K562 (cell line): ENCODE measurements at regions not wholly inside any gene's neighbourhood (a gene's known extent, or its start where the extent isn't known, plus 50 kb on each side); places are given as distances from the start of the nearest gene placed in this dataset.

ENCODE experiments used
- ATAC-seq: fragments of 200-7000 bp; cut with Tn5 transposase; 3 replicates; pipeline ENCODE4 v1.9.1; 2020; ENCODE audit warnings: moderate library complexity
- BruUV-seq: library from RNA; stranded (reverse); fragments of 400-500 nt; replicated peaks from 2 replicates; lab custom pipeline; 2021; lab: Mats Ljungman, UMichigan
- CTCF ChIA-PET: fragments of 300-600 bp; formaldehyde crosslinking; extraction: SDS; loops from one replicate; lab custom pipeline; 2021; ENCODE audit warnings: low intra/inter-chr PET ratio; lab: Yijun Ruan, JAX
- POLR2A ChIA-PET: fragments of 300-600, 350-650 bp; sonication (Branson Sonifier 250); formaldehyde crosslinking; extraction: SDS; loops from one replicate; lab custom pipeline; 2021; ENCODE audit warnings: antibody characterized with exemption, inconsistent platforms; lab: Yijun Ruan, JAX
- DNase-seq, 4 experiments: peaks; one replicate each; pipeline versions ENCODE4 v3.0.0 to v3.0.0-alpha.2; 2011 to 2018; ENCODE audit warnings: low spot score in 3 of 4, mixed read lengths in 3 of 4; ENCODE audit errors: extremely low read depth in 1 of 4
- FAIRE-seq: peaks from 2 replicates; lab custom pipeline; 2011; peaks lifted over from hg19 to GRCh38; lab: Jason Lieb, UNC
- H2AFZ ChIP-seq: 2 replicates; pipeline ENCODE4 v1.6.0; 2011; ENCODE audit warnings: low read depth, low read length, control low read depth, inconsistent platforms
- H3K27ac ChIP-seq: fragments of 200-600 bp; 3 replicates; pipeline ENCODE4 v1.8.0; 2011; ENCODE audit warnings: low read depth, mild to moderate bottlenecking, control low read depth, inconsistent platforms, low read length, moderate library complexity, mixed read lengths; ENCODE audit errors: extremely low read depth
- H3K27me3 ChIP-seq, 2 experiments: fragments of 300-600 bp in 1 of 2; 2 replicates in 1 of 2; 3 replicates in 1 of 2; pipeline versions ENCODE4 v1.6.0 to v1.8.0; 2011; ENCODE audit warnings: inconsistent platforms in 2 of 2, low read length in 2 of 2, mild to moderate bottlenecking in 1 of 2, mixed read lengths in 1 of 2, moderate library complexity in 1 of 2; ENCODE audit not compliant: control insufficient read depth in 2 of 2, insufficient read depth in 2 of 2
- H3K36me3 ChIP-seq: fragments of 300-600 bp; 3 replicates; pipeline ENCODE4 v1.8.0; 2011; ENCODE audit warnings: mild to moderate bottlenecking, low read length, inconsistent platforms; ENCODE audit not compliant: control insufficient read depth, insufficient read depth
- H3K4me1 ChIP-seq, 2 experiments: fragments of 200-600 bp in 1 of 2; replicated peaks in 1 of 2; 2 replicates in 1 of 2; 3 replicates in 1 of 2; pipeline versions ENCODE4 v1.5.1 to v1.8.0; 2011; ENCODE audit warnings: inconsistent platforms in 2 of 2, low read length in 2 of 2, mild to moderate bottlenecking in 1 of 2, mixed read lengths in 1 of 2, moderate library complexity in 1 of 2; ENCODE audit not compliant: control insufficient read depth in 2 of 2, insufficient read depth in 2 of 2
- H3K4me2 ChIP-seq: 2 replicates; pipeline ENCODE4 v1.6.1; 2011; ENCODE audit warnings: low read length, control low read depth, inconsistent platforms, mixed read lengths; ENCODE audit not compliant: insufficient read depth
- H3K4me3 ChIP-seq: fragments of 200-600 bp; sonication (generic), shearing (Covaris generic); 2 replicates; pipeline ENCODE4 v1.5.1; 2016; ENCODE audit warnings: control low read depth, inconsistent platforms
- H3K79me2 ChIP-seq: fragments of 200-600 bp; 3 replicates; pipeline ENCODE4 v1.8.0; 2011; ENCODE audit warnings: low read length, inconsistent platforms; ENCODE audit not compliant: control insufficient read depth, insufficient read depth
- H3K9ac ChIP-seq, 2 experiments: 2 replicates each; pipeline versions ENCODE4 v1.6.0 to v1.6.1; 2011; ENCODE audit warnings: low read depth in 2 of 2, low read length in 2 of 2, control low read depth in 1 of 2, inconsistent platforms in 1 of 2, mild to moderate bottlenecking in 1 of 2, mixed read lengths in 1 of 2; ENCODE audit not compliant: insufficient read depth in 1 of 2
- H3K9me1 ChIP-seq: one replicate; pipeline ENCODE4 v1.6.0; 2011; ENCODE audit warnings: inconsistent platforms, mild to moderate bottlenecking, low read length, moderate library complexity; ENCODE audit not compliant: control insufficient read depth, insufficient read depth
- H3K9me3 ChIP-seq: replicated peaks from 2 replicates; pipeline ENCODE4 v1.5.1; 2011; ENCODE audit warnings: low read depth, low read length, inconsistent platforms; ENCODE audit not compliant: control insufficient read depth, insufficient read depth
- H4K20me1 ChIP-seq: replicated peaks from 2 replicates; pipeline ENCODE4 v1.6.1; 2011; ENCODE audit warnings: low read length, inconsistent platforms, mixed read lengths; ENCODE audit not compliant: control insufficient read depth, insufficient read depth
- CCAR2 ChIP-seq: fragments of 200-400 bp; formaldehyde crosslinking; IDR thresholded peaks from 2 replicates; pipeline ENCODE4 v1.6.1; 2017; ENCODE audit warnings: mild to moderate bottlenecking, low read depth, low read length
- CUX1 ChIP-seq: fragments of 200-800 bp; sonication (Bioruptor generic); IDR thresholded peaks from 2 replicates; pipeline ENCODE4 v1.6.1; 2016; ENCODE audit warnings: missing genetic modification characterization, missing compliant biosample characterization
- HES1 ChIP-seq: fragments of 450-650 bp; IDR thresholded peaks from 2 replicates; pipeline ENCODE4 v1.6.1; 2016; ENCODE audit warnings: low read depth, mild to moderate bottlenecking, moderate library complexity
- IRF9 ChIP-seq: fragments of 450-650 bp; IDR thresholded peaks from 2 replicates; pipeline ENCODE4 v1.6.1; 2016; ENCODE audit warnings: missing biosample characterization, missing genetic modification characterization
- MTA2 ChIP-seq: fragments of 450-650 bp; IDR thresholded peaks from 2 replicates; pipeline ENCODE4 v1.6.1; 2016; ENCODE audit warnings: low read depth
- NCOR1 ChIP-seq: fragments of 450-650 bp; IDR thresholded peaks from 2 replicates; pipeline ENCODE4 v1.6.1; 2016; ENCODE audit warnings: mild to moderate bottlenecking, moderate library complexity
- RFX1 ChIP-seq: fragments of 450-650 bp; IDR thresholded peaks from 2 replicates; pipeline ENCODE4 v1.6.1; 2016; ENCODE audit warnings: mild to moderate bottlenecking, moderate library complexity
- THRB ChIP-seq: fragments of 450-650 bp; formaldehyde crosslinking; conservative IDR thresholded peaks from 2 replicates; pipeline ENCODE4 v1.4.0; 2022; ENCODE audit warnings: mild to moderate bottlenecking, missing genetic modification characterization
- TSC22D4 ChIP-seq: fragments of 450-650 bp; IDR thresholded peaks from 2 replicates; pipeline ENCODE4 v1.6.1; 2016; ENCODE audit warnings: missing genetic modification characterization, missing biosample characterization, control low read depth
- ZBTB5 ChIP-seq: fragments of 450-650 bp; IDR thresholded peaks from 2 replicates; pipeline ENCODE4 v1.6.1; 2017; ENCODE audit warnings: antibody characterized with exemption
- ZKSCAN3 ChIP-seq: fragments of 250-450 bp; sonication (Bioruptor Pico); IDR thresholded peaks from 2 replicates; pipeline ENCODE4 v1.4.0; 2020
- ZNF699 ChIP-seq: fragments of 250-450 bp; sonication (Bioruptor Pico); IDR thresholded peaks from 2 replicates; pipeline ENCODE4 v1.8.0; 2021; ENCODE audit warnings: mild to moderate bottlenecking, moderate library complexity; ENCODE audit not compliant: insufficient replicate concordance
- WGBS: fragments of 100-300 bp; shearing (Covaris generic); methylation state at CpG from one replicate; pipeline ENCODE4 v1.1.6; 2016; ENCODE audit warnings: low coverage, mixed read lengths; ENCODE audit not compliant: insufficient coverage; ENCODE audit errors: missing lambda C conversion rate; 5-methylcytosine and 5-hydroxymethylcytosine counted together
- in situ Hi-C: fragments of 300-500 bp; cut with MboI; formaldehyde crosslinking; loops from 4 replicates; pipeline ENCODE4 v1.15.0; 2018; ENCODE audit warnings: inconsistent platforms, mixed read lengths
- intact Hi-C: fragments of 100-400 bp; cut with micrococcal nuclease; formaldehyde crosslinking; loops from 2 replicates; pipeline ENCODE4 v1.14.2; 2022

- no peak overlapping the region for H3K27ac ChIP-seq
- no peak overlapping the region for H3K4me3 ChIP-seq
- H3K9me1 ChIP-seq, result no peaks in the 10 kb centered on the region
- intact Hi-C loops (no loop called here), in situ Hi-C loops (no loop called here)
- ChIA-PET CTCF (no interaction called here), POLR2A (interaction anchor here (0.9 to 1.9 kb wide), 2 partner anchors 10 to 54 kb away, joined by 3 to 7 read pairs; no protein-coding TSS in a partner anchor)
- no peak overlapping the region for H3K4me2 ChIP-seq
- DNase-seq, result no peak
- no peaks in the 10 kb centered on the region for H4K20me1 ChIP-seq
- no peak overlapping the region for H3K9ac ChIP-seq
- no peaks in the 10 kb centered on the region for H3K9me3 ChIP-seq
- BruUV-seq, result no TSS peak
- 27% methylated on average over 1 of the region's 1 CpG for WGBS
- no peak for ATAC-seq
- H3K4me1 ChIP-seq, result no peaks in the 10 kb centered on the region
- FAIRE-seq, result no peak
- H2AFZ ChIP-seq, result no peak overlapping the region
- no peaks in the 10 kb centered on the region for H3K79me2 ChIP-seq
- H3K27me3 ChIP-seq, result no peaks in the 10 kb centered on the region
- no peaks in the 10 kb centered on the region for H3K36me3 ChIP-seq
- no peak for TF ChIP-seq ZNF699 (CRISPR knock-in tag)
- no peak for TF ChIP-seq NCOR1
- TF ChIP-seq ZBTB5, result no peak
- TF ChIP-seq CCAR2, result no peak
- TF ChIP-seq IRF9 (tag), result no peak
- TF ChIP-seq TSC22D4 (tag), result no peak
- TF ChIP-seq CUX1 (CRISPR knock-in tag), result no peak
- no peak for TF ChIP-seq MTA2
- no peak for TF ChIP-seq RFX1
- TF ChIP-seq HES1, result no peak
- no peak for TF ChIP-seq THRB (CRISPR knock-in tag)
- no peak for TF ChIP-seq ZKSCAN3 (CRISPR knock-in tag)
Measured at GRCh38 chr1:184854496-184855140, 100.0 kb upstream of the EDEM3 start.
